ENCODE measurements at regions not wholly inside any gene's neighbourhood (a gene's known extent, or its start where the extent isn't known, plus 50 kb on each side); places are given as distances from the start of the nearest gene placed in this dataset.

DNA sequence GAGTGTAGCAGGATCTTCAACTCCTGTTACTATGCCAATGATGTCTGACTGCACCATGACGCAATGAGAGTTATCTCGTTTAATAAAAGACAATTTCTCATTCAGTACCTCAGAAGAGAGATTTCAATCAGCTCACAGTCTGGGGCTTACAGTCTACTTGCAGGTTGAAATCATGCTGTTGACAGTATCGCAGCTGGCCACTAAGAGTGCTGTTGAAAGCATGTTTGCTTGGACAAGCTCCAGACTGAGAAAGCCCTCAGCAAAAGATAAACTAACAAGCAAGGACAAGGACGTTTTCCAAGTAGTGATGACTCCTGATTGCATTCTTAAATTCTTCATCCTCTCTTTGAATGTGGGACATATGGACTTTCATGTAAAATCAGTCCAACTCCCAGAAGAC, 145.2 kb upstream of the SYT4 start:
- TF ChIP-seq POLR2AphosphoS5 (IDR thresholded peaks at IDR 0.05; ENCODE audit: low read depth) (no peak), CTCF (IDR thresholded peaks at IDR 0.05; ENCODE audit: insufficient read depth, low read length) (no peak)

All from HL-60 (cell line).